ENCODE measurements at regions not wholly inside any gene's neighbourhood (a gene's known extent, or its start where the extent isn't known, plus 50 kb on each side); places are given as distances from the start of the nearest gene placed in this dataset.

DNA sequence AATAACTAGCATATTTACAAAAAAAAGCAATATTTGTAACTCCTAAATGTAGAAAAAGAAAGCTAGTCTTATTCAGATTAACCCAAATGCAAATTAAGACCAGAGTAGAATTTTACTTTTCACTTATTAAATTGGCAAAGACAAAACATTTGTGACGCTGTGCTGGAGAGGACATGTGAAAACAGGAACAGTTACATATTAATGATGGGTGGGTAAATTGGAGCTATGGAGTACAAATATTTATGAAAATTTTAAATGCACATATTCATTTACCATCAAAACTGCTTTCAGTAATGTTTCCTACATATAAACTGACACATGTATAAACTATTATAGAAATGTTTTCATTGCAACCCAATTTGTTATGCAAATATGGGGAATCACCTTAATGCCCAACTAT is 278.9 kb upstream of the POU1F1 start:
- Histone ChIP-seq H3K27me3 (ENCODE audit: control insufficient read depth, extremely low read depth, insufficient read depth, low read length) (no peaks in the 10 kb centered on the region), H4K20me1 (ENCODE audit: control insufficient read depth, extremely low read depth, insufficient read depth, low read length) (no peaks in the 10 kb centered on the region), H3K36me3 (ENCODE audit: control insufficient read depth in 2 of 2, extremely low read depth in 1 of 2, insufficient read depth in 2 of 2, low read length in 2 of 2) (no peaks in the 10 kb centered on the region), H2AFZ (ENCODE audit: control insufficient read depth, low read length) (no peak overlapping the region), H3K4me3 (ENCODE audit: control insufficient read depth in 2 of 3, extremely low read depth in 1 of 3, insufficient read depth in 2 of 3, low read depth in 1 of 3, low read length in 3 of 3) (no peak overlapping the region), H3K9ac (ENCODE audit: control insufficient read depth, extremely low read depth, insufficient read depth, low read length) (no peak overlapping the region), H3K27ac (ENCODE audit: control insufficient read depth, insufficient read depth, low read length) (no peak overlapping the region), H3K9me3 (ENCODE audit: control insufficient read depth, low read depth, low read length) (no peaks in the 10 kb centered on the region), H3K4me2 (ENCODE audit: control insufficient read depth, extremely low read depth, insufficient read depth, low read depth, low read length) (no peak overlapping the region), H3K4me1 (ENCODE audit: control insufficient read depth, extremely low read depth, insufficient read depth, low read length) (no peaks in the 10 kb centered on the region), H3K9me1 (ENCODE audit: control insufficient read depth, extremely low read depth, insufficient read depth, low read length) (no peaks in the 10 kb centered on the region), H3K79me2 (ENCODE audit: control insufficient read depth, insufficient read depth, low read length) (no peaks in the 10 kb centered on the region)
- dilution Hi-C loops (cut with MboI; ENCODE audit: extremely low pct_ligation_motif_present, low sequenced_read_pairs) = no loop called here
- no peak for FAIRE-seq
- no peak for TF ChIP-seq CTCF (optimal IDR thresholded peaks at IDR 0.05 in 1 of 3, IDR thresholded peaks at IDR 0.05 in 1 of 3, conservative IDR thresholded peaks at IDR 0.05 in 1 of 3; ENCODE audit: extremely low read depth in 1 of 3, insufficient read depth in 2 of 3, low read length in 3 of 3)
- no peak for TF ChIP-seq EZH2 (IDR thresholded peaks at IDR 0.05; ENCODE audit: low read length)
- no peak for DNase-seq (ENCODE audit: low read depth, low spot score)

DNA sequence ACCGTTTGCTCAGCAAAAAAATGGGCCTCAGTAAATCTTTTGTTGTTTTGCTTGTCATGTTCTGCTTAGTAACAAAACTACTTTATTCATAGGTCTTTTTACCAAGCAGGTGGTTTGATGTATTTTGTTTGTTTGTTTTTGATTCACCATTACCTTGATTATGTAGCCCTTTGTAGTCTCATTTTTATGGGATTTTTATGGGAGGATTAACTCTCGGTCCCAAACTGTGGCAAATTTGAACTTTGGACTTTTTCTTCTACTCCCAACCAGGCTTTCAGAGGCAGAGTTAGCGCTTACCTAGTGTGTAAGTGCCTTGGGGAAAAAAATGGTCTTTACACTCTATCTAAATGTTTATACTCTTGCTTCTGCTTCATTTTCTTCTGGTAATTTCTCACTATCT is 276.7 kb upstream of the POU1F1 start:
- Histone ChIP-seq H3K9ac (ENCODE audit: control insufficient read depth, extremely low read depth, insufficient read depth, low read length) (no peak overlapping the region), H3K4me1 (ENCODE audit: control insufficient read depth, extremely low read depth, insufficient read depth, low read length) (no peaks in the 10 kb centered on the region), H3K4me2 (ENCODE audit: control insufficient read depth, extremely low read depth, insufficient read depth, low read depth, low read length) (no peak overlapping the region), H3K79me2 (ENCODE audit: control insufficient read depth, insufficient read depth, low read length) (no peaks in the 10 kb centered on the region), H3K36me3 (ENCODE audit: control insufficient read depth in 2 of 2, extremely low read depth in 1 of 2, insufficient read depth in 2 of 2, low read length in 2 of 2) (no peaks in the 10 kb centered on the region), H4K20me1 (ENCODE audit: control insufficient read depth, extremely low read depth, insufficient read depth, low read length) (no peaks in the 10 kb centered on the region), H2AFZ (ENCODE audit: control insufficient read depth, low read length) (no peak overlapping the region), H3K9me1 (ENCODE audit: control insufficient read depth, extremely low read depth, insufficient read depth, low read length) (no peaks in the 10 kb centered on the region), H3K27me3 (ENCODE audit: control insufficient read depth, extremely low read depth, insufficient read depth, low read length) (no peaks in the 10 kb centered on the region), H3K4me3 (ENCODE audit: control insufficient read depth in 2 of 3, extremely low read depth in 1 of 3, insufficient read depth in 2 of 3, low read depth in 1 of 3, low read length in 3 of 3) (no peak overlapping the region), H3K9me3 (ENCODE audit: control insufficient read depth, low read depth, low read length) (no peaks in the 10 kb centered on the region), H3K27ac (ENCODE audit: control insufficient read depth, insufficient read depth, low read length) (no peak overlapping the region)
- dilution Hi-C loops (cut with MboI; ENCODE audit: extremely low pct_ligation_motif_present, low sequenced_read_pairs) = no loop called here
- DNase-seq (ENCODE audit: low read depth, low spot score) (no peak), FAIRE-seq (no peak)
- TF ChIP-seq CTCF (optimal IDR thresholded peaks at IDR 0.05 in 1 of 3, IDR thresholded peaks at IDR 0.05 in 1 of 3, conservative IDR thresholded peaks at IDR 0.05 in 1 of 3; ENCODE audit: extremely low read depth in 1 of 3, insufficient read depth in 2 of 3, low read length in 3 of 3) = no peak
- no peak for TF ChIP-seq EZH2 (IDR thresholded peaks at IDR 0.05; ENCODE audit: low read length)

Measured in keratinocyte (primary cell).